HG03460 (cell line): ENCODE measurements at regions not wholly inside any gene's neighbourhood (a gene's known extent, or its start where the extent isn't known, plus 50 kb on each side); places are given as distances from the start of the nearest gene placed in this dataset.
"Not testable (repeated sequence)": the region's sequence is repeated elsewhere in the genome, so short reads cannot be mapped to it uniquely, and the experiment has no call there.

Source experiments
- ATAC-seq: cut with Tn5 transposase; IDR thresholded peaks from one replicate; pipeline ENCODE4 v1.9.1; 2021; ENCODE audit not compliant: unreplicated experiment

- no peak for ATAC-seq
These were observed 73.8 kb downstream of the C9orf50 start for GRCh38 chr9:129547063-129547462.

- not testable (repeated sequence) for ATAC-seq
These were observed 75.0 kb downstream of the C9orf50 start for GRCh38 chr9:129545876-129546275.

- no peak for ATAC-seq
These were observed 76.1 kb downstream of the C9orf50 start for GRCh38 chr9:129544761-129545160.

GRCh38 chr9:129542741-129543140 lies 78.2 kb downstream of the C9orf50 start:
- ATAC-seq: no peak

GRCh38 chr9:129541270-129541669 lies 79.6 kb downstream of the C9orf50 start:
- no peak for ATAC-seq

- ATAC-seq: no peak
These were observed 81.5 kb downstream of the C9orf50 start for GRCh38 chr9:129539446-129539845.

- not testable (repeated sequence) for ATAC-seq
These were observed 89.0 kb downstream of the C9orf50 start for GRCh38 chr9:129531860-129532402.

- not testable (repeated sequence) for ATAC-seq
These were observed 92.9 kb downstream of the C9orf50 start for GRCh38 chr9:129527955-129528354.

- ATAC-seq: no peak
These were observed 95.2 kb downstream of the C9orf50 start for GRCh38 chr9:129525656-129526196.

GRCh38 chr9:129524582-129525270 lies 96.2 kb downstream of the C9orf50 start:
- no peak for ATAC-seq

- no peak for ATAC-seq
These were observed 96.8 kb downstream of the C9orf50 start for GRCh38 chr9:129523943-129524581.

GRCh38 chr9:129522351-129522750 lies 98.5 kb downstream of the C9orf50 start:
- ATAC-seq: no peak

GRCh38 chr9:129520082-129520481 lies 100.8 kb downstream of the C9orf50 start:
- no peak for ATAC-seq

- ATAC-seq: no peak
These were observed 102.8 kb downstream of the C9orf50 start for GRCh38 chr9:129518074-129518473.

GRCh38 chr9:129517006-129517405 lies 103.9 kb downstream of the C9orf50 start:
- no peak for ATAC-seq

GRCh38 chr9:129514891-129515290 lies 106.0 kb downstream of the C9orf50 start:
- ATAC-seq: no peak

GRCh38 chr9:129514497-129514867 lies 106.4 kb downstream of the C9orf50 start:
- ATAC-seq: no peak

- ATAC-seq: no peak
These were observed 106.9 kb downstream of the C9orf50 start for GRCh38 chr9:129513856-129514496.

- ATAC-seq: no peak
These were observed 107.6 kb downstream of the C9orf50 start for GRCh38 chr9:129513282-129513681.

GRCh38 chr9:129511285-129511900 lies 109.5 kb downstream of the C9orf50 start:
- ATAC-seq: no peak

- no peak for ATAC-seq
These were observed 111.4 kb downstream of the C9orf50 start for GRCh38 chr9:129509533-129509928.
